ENCODE measurements at regions not wholly inside any gene's neighbourhood (a gene's known extent, or its start where the extent isn't known, plus 50 kb on each side); places are given as distances from the start of the nearest gene placed in this dataset.

DNA sequence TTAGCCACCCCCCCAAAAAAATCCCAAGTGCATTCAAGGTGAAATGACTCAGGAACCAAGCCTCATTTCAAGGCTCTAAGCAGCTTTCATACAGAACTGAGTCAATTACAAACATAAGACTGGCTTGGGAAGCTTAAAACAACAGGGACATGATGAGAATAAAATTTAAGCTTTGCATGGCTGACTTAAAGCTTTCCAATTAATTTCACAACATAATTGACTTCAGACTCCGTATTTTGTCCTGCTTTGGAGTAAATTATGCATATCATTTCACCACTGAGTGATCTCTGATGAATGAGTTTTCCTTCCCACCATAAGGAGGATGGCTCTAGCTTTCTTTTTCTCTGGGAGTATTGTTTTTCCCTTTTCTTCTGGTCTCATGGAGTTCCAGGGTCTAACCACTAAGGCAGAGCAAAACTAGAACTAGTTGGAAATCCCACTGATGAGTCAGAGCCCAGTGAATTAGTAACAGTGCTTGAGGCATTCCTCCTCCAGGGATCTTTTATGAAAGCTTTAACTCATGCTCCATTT lies 72.8 kb downstream of the XCL2 start:
- TF ChIP-seq CREB1 (IDR thresholded peaks at IDR 0.05): no peak
- TF ChIP-seq POLR2AphosphoS5 (IDR thresholded peaks at IDR 0.05; ENCODE audit: low read depth, low read length): no peak
- TF ChIP-seq CTCF (IDR thresholded peaks at IDR 0.05; ENCODE audit: control extremely low read depth in 1 of 3, insufficient read depth in 1 of 3, low read depth in 1 of 3, low read length in 3 of 3): no peak
- TF ChIP-seq, protein P1, sequence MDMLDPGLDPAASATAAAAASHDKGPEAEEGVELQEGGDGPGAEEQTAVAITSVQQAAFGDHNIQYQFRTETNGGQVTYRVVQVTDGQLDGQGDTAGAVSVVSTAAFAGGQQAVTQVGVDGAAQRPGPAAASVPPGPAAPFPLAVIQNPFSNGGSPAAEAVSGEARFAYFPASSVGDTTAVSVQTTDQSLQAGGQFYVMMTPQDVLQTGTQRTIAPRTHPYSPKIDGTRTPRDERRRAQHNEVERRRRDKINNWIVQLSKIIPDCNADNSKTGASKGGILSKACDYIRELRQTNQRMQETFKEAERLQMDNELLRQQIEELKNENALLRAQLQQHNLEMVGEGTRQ (IDR thresholded peaks at IDR 0.05; ENCODE audit: low read length): no peak
- no peak for TF ChIP-seq EZH2 (IDR thresholded peaks at IDR 0.05; ENCODE audit: low read depth, low read length, severe bottlenecking)
- no peak for TF ChIP-seq POLR2A (IDR thresholded peaks at IDR 0.05; ENCODE audit: control extremely low read depth in 1 of 2, low read depth in 2 of 2, low read length in 2 of 2)
- TF ChIP-seq SUZ12 (IDR thresholded peaks at IDR 0.05; ENCODE audit: low read length): no peak

All from H1 (cell line).